ENCODE measurements at regions not wholly inside any gene's neighbourhood (a gene's known extent, or its start where the extent isn't known, plus 50 kb on each side); places are given as distances from the start of the nearest gene placed in this dataset.

GRCh38 chr4:27966664-27967063, 1106.0 kb downstream of the STIM2 start:
- ChIA-PET POLR2A (no interaction called here), RAD21 (ENCODE audit: unreplicated experiment) (no interaction called here), CTCF (no interaction called here), SMC1A (ENCODE audit: uncharacterized antibody, unreplicated experiment) (interaction anchor here (1.0 kb wide), 1 partner anchor 11 kb away, joined by 3 read pairs; no protein-coding TSS in a partner anchor)
- no TSS peak for BruUV-seq (replicated peaks)
- Histone ChIP-seq H3K4me2 (ENCODE audit: control insufficient read depth, insufficient read depth) (no peak overlapping the region), H3K27me3 (replicated peaks in 1 of 2; ENCODE audit: control insufficient read depth in 2 of 2, insufficient read depth in 2 of 2, low read length in 1 of 2) (no peaks in the 10 kb centered on the region), H3K4me1 (ENCODE audit: control insufficient read depth, insufficient read depth, low read length) (no peaks in the 10 kb centered on the region), H3K4me3 (no peak overlapping the region), H3K9ac (ENCODE audit: control insufficient read depth, insufficient read depth, low read length) (no peak overlapping the region), H3K36me3 (ENCODE audit: control insufficient read depth in 2 of 2, insufficient read depth in 2 of 2, low read length in 1 of 2) (no peaks in the 10 kb centered on the region), H2AFZ (ENCODE audit: control insufficient read depth, low read depth, low read length) (no peak overlapping the region), H3K79me2 (ENCODE audit: control insufficient read depth, insufficient read depth, low read length) (no peaks in the 10 kb centered on the region), H3K9me3 (replicated peaks; ENCODE audit: control insufficient read depth, insufficient read depth, low read length) (no peaks in the 10 kb centered on the region), H3K27ac (ENCODE audit: control insufficient read depth, insufficient read depth) (no peak overlapping the region), H4K20me1 (ENCODE audit: control insufficient read depth, insufficient read depth) (no peaks in the 10 kb centered on the region)
- intact Hi-C loops (cut with micrococcal nuclease; ENCODE audit: unreplicated experiment) (no loop called here), in situ Hi-C loops (cut with MboI) (no loop called here)
- no peak for ATAC-seq
- no peak for TF ChIP-seq BCL3 (IDR thresholded peaks at IDR 0.05; ENCODE audit: borderline replicate concordance, insufficient read depth, low read depth, low read length, poor library complexity, severe bottlenecking)
- TF ChIP-seq ZNF384 (IDR thresholded peaks at IDR 0.05; ENCODE audit: borderline replicate concordance, low read depth, low read length): no peak
- no peak for TF ChIP-seq ATF2 (IDR thresholded peaks at IDR 0.05; ENCODE audit: low read length)
- no peak for TF ChIP-seq MTA3 (IDR thresholded peaks at IDR 0.05; ENCODE audit: borderline replicate concordance, low read length)
- no peak for TF ChIP-seq NFIC (IDR thresholded peaks at IDR 0.05; ENCODE audit: low read depth, low read length)
- TF ChIP-seq GATAD2B (conservative IDR thresholded peaks at IDR 0.05; ENCODE audit: low read depth): no peak
- no peak for TF ChIP-seq BACH1 (IDR thresholded peaks at IDR 0.05; ENCODE audit: borderline replicate concordance)
- no peak for TF ChIP-seq IKZF1 (conservative IDR thresholded peaks at IDR 0.05)
- TF ChIP-seq HDAC2 (IDR thresholded peaks at IDR 0.05): no peak
- TF ChIP-seq CBFB (IDR thresholded peaks at IDR 0.05; ENCODE audit: low read depth): no peak
- TF ChIP-seq STAT1 (conservative IDR thresholded peaks at IDR 0.05): no peak
- no peak for TF ChIP-seq SUZ12 (IDR thresholded peaks at IDR 0.05; ENCODE audit: unreplicated experiment)
- TF ChIP-seq PAX5 (IDR thresholded peaks at IDR 0.05; ENCODE audit: borderline replicate concordance, low read depth, low read length): no peak
- FAIRE-seq: no peak
- no peak for DNase-seq (ENCODE audit: low read depth, low spot score)
- 16% methylated on average over 3 of the region's 3 CpGs for WGBS (ENCODE audit: insufficient coverage, insufficient replicate concordance, low lambda C conversion rate, missing lambda C conversion rate)

Data from GM12878 (cell line).